Right forelimb (tissue), 1 donor: ENCODE measurements at regions not wholly inside any gene's neighbourhood (a gene's known extent, or its start where the extent isn't known, plus 50 kb on each side); places are given as distances from the start of the nearest gene placed in this dataset.

Source experiments
- DNase-seq: peaks from one replicate; pipeline ENCODE4 v3.0.0-alpha.2; 2018

DNA sequence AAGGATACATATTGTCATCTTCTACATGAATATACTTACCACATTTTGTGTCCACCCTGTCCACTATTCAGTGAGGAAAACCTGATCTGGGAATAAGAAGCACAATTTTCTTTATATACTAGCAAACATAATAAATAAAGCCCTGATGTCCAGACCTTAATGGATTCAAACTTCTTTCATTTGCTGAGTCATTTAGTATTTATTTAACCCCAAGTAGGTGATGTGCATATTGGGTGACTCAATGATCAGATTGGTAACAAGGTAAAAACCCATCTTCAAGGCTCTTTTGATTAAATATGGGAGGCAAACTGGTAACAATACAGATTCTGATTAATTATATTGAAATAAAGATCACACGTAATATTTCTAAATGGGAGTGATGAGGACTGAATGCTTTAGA lies 1159.8 kb upstream of the EYS start:
- DNase-seq, result no peak

DNA sequence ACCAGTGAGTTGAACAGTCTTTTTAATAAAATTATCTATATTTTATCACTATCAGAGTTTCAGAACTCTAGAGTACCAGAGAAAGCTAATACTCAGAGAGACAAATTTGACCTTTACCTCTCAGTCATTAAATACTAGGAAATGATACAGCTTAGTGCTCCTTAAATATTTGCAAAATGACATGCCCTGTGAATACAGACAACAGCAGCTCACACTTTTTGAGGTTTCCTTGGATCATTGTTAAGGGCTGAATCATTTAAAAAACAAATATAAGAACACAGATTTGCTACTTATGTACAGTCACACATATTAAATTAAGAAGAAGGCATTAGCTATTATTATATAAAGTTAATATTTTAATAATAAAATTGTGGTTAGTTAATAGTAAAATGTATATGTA lies 1158.7 kb upstream of the EYS start:
- no peak for DNase-seq

DNA sequence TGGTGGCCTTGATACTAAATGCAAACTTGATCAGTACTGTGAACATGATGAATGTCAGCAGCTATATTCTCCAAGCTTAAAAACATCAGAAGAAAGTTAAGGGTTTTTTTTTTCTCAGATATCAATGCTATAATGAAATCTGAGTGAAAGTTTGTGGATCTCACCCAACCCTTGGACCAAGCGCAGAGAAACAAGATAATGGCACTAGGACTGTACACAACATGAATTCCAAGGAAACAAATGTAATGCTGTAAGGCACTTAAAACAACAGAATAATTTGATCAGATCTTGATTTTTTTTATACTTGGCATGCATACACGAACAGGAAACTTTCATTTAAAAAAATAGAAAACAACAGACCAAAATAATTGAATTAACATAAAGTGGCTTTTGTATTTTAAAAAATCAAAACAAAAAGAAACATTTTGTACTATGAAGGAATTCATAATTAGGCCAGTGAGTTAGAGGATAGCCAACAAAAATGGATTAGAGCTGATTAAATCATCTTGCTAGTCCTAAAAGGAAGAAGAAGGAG lies 1154.0 kb upstream of the EYS start:
- DNase-seq, result no peak

DNA sequence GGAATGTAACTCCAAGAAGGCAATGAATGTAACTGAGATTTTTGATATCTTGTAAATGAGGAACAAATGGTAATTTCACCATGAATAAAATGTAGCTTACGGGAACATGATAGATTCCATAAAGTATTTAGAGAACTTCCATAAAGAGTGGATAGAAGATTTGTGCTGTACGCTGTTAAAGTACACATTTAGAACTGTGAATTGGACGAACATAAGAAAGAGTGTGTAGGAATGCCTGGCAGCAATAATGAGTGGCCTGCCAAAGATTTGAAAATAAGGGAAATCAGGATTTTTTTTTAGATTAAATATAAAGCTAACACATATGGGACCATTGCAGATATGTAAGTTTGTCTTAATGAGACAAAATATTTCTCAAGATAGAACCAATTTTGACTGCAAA lies 1153.3 kb upstream of the EYS start:
- no peak for DNase-seq

DNA sequence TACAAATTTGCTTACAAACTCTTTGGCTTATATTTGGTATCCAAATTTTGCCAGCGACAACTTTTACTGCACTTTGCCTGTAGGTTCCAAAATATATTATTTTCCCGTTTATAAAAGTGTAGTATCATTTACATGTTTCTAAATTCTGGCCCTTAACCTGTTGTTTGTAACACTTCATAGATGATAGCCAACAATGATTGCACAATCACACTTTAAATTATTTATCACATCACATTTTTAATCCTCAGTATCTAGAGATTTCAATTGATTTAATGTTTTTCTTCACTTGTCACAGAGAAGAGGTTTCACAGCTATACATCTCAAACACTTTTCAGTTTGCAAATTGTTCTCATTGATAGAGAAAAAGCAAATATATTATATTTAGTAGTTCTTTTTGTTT lies 1151.2 kb upstream of the EYS start:
- DNase-seq, result no peak

DNA sequence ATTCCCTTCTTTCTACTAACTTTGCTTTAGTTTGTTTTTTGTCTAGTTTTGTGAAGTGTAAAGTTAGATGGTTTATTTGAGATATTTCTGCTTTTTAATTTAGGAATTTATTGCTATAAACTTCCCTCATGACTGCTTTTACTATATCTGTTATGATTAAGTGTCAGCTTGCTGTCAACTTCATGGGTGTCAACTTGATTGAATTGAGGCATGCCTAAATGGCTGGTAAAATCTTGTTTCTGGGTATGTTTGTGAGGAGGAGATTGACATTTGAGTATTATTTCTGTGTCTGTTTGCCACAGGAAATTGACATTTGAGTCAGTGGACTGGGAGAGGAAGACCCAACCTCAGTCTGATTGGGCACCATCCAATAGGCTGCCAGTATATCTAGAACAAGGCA lies 1147.0 kb upstream of the EYS start:
- no peak for DNase-seq

DNA sequence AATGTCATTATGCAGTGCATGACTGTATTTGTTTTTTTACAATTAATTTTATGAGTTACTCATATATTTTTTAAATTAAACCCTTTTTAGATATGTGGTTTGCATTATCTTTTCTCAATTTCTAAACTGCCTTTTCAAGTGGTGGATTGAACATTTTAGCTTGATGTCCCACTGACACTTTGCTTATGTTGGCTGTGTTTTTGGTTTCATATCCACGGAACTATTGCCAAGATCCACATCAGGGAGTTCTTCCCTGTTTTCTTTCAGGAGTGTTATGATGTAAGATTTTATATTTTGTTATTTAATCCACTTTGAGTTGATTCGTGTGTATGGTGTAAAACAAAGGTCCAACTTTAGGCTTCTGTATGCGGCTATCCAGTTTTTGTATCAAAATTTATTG lies 1144.9 kb upstream of the EYS start:
- no peak for DNase-seq

DNA sequence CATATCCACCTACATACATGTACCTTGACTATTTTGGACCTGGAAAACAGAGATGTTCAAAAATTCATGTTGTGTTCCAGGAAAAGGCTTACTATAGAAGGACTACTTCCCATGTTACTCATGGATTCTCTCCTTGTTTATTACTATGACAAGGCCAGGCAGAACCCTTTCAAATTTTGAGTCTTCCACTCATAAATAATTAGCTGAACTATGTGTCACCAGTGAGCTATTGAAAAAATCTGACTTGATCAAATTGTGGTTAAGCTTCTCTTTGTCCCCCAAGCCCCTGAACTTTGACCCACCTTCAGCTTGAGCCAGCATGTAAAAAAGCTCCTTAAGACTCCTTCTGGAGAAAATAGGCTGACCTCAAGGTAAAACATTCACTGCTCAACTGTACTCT lies 1142.8 kb upstream of the EYS start:
- DNase-seq, result no peak

DNA sequence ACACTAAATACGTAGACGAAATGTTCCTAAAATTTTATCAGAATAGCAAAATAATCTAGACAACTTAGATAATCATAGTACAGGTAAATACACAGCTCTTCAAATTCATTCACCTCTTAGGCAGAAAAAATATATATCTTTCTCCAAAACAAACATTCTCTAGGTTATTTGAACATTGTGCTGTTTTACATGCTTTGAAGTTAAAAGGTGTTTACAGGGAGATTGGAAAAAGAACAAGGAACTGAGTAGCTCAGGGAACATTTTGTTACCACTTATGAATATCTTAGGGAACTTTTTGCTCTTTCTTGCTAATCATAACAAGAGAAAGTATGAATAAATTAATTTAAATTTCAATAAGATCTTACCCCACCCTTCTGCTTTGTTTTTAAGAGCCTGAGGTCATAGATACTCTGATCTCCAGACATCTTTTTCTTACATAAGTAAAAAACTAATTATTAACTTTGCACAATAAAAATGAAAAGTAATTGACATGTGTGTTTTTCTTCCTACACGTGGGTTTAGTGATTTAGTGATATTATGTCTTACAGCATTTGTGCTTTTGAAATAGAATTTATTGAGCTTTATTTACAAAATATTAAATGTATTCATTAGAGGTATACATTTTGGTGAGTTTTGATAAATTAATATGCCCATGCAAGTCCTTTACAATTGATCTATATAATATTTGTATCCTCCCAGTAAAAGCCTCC lies 1141.4 kb upstream of the EYS start:
- no peak for DNase-seq

DNA sequence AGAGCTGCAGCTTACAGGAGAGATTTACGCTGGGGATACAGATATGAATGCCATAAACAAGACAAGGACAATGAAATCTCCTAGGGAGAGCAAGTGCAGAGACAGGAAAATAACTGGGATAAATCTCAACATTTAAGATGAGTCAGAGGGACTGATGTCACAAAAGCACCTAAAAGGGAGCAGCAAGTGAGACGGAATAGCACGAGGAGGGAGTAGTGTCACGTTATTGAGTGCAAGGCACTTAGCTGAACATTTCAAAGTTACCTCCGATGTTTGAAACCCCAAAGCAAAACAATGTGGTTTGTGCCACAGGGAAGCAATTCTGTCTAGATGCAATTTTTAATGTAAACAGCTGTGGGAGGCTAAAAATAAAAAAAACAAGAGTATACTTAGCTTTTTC lies 1131.7 kb upstream of the EYS start:
- no peak for DNase-seq

DNA sequence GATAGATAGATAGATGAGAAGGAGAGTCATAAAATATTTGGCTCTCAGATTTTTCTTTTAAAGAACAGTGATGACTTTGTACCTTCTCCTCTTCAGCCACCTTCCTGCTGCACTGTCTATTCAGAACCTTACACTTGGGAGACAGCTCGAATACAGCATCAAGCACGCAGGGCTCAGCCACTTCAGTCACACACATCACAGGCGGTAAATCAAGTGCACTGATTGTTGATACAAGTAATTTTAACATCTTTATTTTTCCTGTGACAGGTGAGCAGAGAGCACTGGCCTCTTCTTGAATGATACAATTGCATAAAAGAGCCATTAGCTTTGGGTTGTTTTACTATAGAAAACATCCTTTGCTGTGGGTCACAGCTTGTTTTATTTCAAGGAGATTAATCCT lies 1118.5 kb upstream of the EYS start:
- no peak for DNase-seq

DNA sequence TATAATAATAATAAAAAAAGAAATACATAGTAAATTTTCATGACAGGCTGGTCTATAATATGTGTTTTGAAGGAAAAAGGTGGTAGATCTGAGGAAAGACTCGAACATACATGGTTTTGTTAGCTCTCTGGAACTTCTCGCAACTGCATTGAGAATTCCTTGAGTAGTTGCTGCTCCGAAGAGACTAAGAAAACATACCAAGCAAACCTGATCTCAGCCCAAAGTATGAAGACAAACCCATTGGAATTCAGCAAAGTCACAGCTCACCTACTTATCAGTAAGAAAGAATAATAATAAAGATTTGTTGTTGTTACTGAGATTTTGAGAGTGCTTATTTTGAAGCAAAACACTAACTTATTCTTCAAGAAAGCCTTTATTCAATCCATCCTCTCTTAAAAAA lies 1107.1 kb upstream of the EYS start:
- no peak for DNase-seq

DNA sequence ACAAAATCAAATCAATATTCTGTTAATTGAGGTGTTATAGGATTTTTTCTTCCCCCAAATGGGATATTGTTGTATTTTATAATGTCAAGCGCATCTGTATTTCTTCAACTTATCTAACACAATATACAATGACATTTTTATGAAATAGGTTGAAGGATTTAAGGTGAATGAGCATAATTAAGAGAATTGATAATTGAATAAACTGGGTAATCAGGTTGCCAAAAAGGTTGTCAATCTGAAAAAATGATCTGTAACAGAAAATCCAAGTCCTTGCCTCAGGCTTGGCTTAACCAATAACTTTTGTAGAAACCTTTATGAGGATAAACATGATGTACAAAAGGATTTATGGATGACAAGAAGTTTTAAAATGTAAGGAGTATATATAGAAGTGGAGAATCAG lies 1101.7 kb upstream of the EYS start:
- no peak for DNase-seq

DNA sequence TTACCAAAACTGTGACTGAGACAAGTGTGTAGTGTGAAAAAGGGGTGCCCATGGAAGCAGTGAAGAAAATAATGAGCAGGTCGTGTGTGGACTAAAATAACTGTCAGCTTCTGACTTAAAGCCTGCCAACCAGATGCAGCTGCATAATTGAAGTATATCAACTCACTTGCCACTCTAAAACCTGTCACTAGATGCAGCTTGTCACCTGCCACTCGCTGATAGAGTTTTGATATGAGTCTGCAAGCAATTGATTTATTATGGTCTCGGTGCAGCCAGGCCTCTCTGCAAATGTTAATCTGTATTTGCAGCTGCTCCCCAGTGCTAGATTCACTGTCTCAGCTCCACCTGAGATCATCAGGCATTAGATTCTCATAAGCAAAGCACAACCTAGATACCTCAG lies 1090.0 kb upstream of the EYS start:
- DNase-seq, result no peak

DNA sequence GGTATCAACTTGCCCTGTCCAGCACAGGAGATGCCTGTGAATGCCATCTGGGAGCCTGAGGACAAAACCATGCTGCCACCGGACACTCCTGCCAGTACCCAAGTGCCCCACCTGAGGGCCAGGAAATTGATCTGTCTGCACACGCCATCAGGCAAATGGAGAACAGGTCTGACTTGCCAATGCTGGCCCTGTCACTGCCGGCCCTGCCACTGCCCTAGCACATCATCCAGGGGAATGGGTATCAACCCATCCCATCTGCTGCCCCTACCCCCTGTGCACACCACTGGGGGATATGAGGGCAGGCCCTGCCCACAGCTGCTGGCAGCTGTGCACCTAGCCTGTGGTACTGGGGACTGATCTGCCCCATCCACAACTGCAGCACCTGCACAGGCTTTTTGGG lies 1081.6 kb upstream of the EYS start:
- no peak for DNase-seq

DNA sequence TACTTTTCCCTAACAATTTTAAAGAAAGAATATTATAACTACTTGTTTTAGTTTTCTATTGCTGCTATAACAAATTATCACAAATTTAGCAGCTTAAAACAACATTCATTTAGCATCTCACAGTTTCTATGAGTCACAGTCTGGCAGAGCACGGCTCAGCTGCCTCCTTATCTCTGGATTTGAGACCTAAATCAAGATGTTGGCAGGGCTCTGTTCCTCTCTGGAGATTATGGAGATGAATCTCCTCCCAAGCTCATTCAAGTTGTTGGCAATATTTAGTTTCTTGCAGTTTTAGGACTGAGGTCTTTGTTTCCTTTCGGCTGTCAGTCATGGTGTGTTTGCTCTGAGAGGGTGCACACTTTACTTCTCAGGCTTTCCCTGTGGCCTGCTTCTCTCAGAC lies 1065.8 kb upstream of the EYS start:
- DNase-seq, result no peak

DNA sequence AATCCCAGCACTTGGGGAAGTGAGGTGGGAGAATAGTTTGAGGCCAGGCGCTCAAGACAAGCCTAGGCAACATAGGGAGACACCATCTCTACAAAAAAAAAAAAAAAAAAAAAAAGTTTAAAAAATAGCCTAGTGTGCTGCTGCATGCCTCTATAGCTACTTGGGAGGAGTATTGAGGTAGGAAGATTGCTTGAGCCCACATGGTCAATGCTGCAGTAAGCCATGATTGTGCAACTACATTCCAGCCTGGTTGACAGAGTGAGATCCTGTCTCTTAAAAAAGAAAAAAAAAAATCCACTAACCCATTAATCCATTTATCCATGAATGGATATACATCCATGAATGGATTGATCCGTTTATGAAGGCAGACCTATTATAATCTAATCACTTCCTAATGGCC lies 1064.6 kb upstream of the EYS start:
- no peak for DNase-seq

DNA sequence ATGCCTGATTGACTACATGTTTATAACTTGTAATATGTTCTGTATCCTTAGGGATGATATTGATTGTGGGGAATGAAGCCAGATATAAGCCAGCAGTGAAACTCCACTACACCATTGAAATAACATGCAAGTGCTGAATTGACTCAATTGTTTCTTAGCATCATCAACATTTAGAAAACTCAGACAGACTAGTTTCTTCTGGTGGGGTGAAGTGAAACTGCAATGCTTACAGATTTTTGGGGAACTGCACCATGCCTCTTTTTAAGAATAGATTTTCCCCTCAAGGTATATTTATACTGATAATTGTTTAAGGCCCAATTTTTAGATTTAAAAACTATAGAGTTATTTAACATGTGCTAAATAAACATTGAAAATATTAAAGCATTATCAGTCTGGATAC lies 1044.6 kb upstream of the EYS start:
- DNase-seq, result no peak

DNA sequence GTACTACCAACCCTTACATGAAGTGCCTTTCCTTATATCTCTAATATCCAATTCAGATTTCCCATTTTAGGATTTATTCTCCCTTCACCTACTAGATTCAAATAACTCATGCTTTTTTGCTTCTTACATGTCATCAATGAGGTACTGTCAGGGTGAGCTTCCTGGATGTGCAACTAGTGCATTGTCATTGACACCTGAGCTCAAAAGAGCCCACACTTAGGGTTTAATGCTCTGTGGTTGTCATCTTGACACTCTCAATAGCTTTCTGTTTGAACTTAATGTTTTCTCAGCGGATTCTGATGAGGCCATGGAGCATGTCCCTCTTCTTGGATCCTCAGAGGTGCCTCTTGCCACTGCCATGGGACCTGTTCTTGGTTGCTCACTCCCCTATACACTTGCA lies 1033.3 kb upstream of the EYS start:
- no peak for DNase-seq

DNA sequence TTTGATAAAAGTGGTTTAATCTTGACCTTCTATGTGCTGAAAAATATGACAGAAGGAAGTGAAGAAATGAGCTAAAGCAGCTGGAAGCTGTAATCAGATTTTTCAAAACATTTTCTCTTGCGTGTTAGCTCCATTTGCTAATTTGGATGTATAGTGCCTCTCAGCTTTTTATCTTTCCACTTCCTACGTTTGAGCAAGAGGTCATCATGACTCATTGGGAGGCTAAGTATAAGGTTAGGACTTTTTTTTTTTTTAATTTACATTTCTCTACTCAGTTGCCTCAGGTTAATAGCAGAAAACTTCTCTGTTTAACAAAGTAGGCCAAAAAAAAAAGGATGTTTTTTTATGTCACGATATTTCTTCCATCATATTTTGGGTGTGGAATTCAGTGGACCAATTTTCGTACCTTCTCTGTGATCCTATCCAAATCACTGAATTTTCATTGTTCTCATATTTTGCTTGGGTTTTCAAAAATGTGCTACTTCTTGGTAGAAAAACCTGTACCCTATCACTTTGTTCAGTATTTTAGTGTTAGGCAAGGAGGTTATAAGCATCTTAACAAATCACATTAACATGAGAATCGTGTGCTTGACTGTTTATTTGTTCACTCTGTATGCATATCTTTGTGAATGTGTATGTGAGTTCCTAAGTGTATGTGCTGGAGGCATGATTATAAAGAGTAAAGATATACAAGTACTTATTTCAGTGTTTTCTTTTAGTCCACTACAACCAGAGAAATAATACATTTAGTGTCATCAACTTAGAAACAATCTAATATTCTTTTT lies 1028.3 kb upstream of the EYS start:
- DNase-seq, result no peak

DNA sequence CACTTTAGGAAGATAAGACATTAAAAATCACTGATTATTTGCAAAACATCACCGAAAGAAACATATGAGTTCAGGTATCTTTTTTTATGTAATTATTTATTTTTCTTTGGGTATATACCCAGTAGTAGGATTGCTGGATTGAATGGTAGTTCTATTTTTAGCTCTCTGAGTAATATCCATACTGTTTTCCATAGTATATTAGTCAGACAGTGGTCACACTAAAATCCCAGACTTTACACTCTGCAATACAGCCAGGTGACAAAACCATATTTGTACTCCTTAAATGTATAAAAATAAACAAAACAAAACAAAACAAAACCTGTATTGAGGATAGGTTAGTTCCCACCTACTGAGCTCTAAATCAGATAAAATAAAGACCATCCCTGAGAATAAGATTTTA lies 1024.3 kb upstream of the EYS start:
- DNase-seq, result no peak

DNA sequence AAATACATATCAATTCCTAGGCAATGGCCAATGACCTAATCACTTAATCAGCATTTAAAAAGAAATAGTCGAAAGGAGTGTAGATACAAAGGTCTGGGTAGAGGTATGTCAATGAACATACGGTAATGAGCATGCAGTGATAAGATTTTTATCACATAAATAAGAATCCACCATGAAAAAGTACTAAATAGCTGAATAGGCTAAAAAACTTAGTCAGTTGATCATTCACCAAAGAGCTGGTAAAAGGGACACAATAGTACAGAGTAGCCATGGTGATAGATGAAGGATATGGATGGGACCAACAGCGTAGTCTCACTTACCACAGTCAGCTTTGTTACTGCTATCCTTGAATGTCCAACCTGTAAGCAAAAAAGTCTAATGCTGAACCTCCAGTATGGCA lies 1018.6 kb upstream of the EYS start:
- no peak for DNase-seq

DNA sequence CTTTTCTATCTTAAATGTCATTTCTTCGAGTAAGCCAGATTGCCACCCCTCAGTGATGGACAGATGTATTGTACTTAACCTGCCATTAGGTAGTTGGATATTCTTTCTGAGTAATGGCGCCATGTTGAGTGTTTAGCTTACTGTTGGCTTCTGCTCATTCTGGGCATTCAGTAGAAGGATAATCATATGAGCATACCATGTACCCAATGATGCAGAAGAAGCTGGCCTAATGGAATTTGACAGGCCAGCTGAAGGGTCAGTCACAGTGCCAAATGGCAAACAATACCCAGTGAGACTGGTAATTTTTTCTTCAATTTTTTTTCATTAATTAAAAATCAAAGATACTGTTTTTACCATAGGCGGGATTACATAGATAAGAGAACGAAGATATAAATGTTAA lies 1010.8 kb upstream of the EYS start:
- no peak for DNase-seq

DNA sequence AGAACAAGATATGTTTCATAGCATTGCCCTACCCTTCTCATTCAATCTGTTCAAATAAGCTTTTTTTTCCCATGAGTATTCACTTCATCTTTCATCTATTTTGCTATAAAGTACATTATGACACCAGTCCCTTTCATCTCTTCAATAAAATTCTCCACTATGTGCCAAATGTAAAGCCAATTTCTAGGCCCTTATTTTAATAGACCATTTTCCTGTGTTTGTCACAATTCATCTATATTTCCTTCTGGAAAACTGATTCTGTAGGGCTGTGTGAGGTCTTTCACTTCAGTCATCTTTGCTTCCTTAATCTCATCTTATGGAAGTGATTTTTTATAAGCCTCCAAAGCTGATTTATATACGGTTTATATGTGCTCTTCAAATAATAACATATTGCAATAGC lies 992.4 kb upstream of the EYS start:
- DNase-seq, result no peak

DNA sequence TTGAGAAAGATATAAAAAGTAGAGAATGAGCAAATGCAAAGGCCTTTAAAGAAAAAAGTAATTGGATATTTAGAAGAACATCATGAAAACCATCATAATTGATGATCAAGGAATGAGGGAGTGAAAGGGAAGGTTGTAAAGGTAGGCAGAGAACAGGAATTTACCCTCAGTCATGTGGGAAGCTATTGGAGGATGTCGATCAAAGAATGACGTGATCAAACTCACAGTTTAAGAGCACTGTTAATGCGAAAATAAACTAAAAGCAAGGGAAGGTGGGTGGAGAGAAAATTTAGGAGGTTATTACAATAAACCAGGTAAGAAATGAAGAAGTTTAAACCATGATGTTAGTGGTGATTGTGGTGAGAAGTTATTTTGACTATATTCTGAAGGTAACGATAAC lies 982.6 kb upstream of the EYS start:
- no peak for DNase-seq
